GM19372 (cell line): ENCODE measurements at regions not wholly inside any gene's neighbourhood (a gene's known extent, or its start where the extent isn't known, plus 50 kb on each side); places are given as distances from the start of the nearest gene placed in this dataset.

Experiments
- ATAC-seq: cut with Tn5 transposase; IDR thresholded peaks from one replicate; pipeline ENCODE4 v1.9.1; 2021; ENCODE audit warnings: mild to moderate bottlenecking, low read depth, moderate library complexity; ENCODE audit not compliant: unreplicated experiment

DNA sequence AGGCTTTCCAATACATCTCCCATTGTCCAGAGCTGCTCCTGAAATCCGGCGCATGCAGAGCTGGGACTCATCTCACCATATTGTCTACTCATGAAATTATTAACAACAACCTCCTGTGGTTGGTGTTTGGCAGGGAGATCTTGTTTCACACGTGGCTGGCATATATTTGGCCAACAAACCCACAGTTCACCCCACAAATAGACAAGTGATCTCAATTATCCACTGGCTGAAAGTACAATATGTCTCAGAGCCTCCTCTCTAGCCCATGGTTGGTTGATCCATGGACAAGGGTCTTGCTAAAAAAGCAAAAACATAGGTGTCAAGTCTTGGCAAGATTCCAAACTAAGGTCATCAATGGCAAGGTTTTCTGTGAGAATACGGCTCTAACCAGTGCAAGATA, 386.9 kb downstream of the ETS1 start:
- ATAC-seq, result no peak

DNA sequence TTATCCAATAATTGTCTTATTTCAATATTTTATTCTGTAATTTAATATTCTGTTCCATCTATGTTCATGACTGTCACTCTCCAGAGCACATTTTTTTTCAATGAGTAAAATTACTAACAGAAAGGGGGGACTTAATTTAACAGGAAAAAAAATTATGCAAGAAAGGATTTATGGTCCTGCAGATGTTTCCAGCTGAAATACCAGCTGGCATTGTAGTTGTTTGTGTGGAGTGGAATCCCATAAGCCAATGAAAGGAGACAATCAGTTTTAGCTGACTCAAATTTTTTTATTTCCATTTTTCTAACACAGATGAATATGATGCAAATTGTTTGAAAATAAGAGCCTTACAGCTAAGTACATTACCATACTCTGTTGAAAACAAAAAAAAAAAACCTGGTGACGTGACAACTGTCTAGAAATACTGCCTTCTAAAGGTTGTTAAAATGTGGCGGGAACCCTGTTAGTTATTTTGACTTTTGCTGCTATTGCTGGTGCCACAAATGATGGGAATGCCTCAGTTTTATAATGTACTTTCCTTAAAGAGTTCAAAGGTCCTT, 389.1 kb downstream of the ETS1 start:
- no peak for ATAC-seq

DNA sequence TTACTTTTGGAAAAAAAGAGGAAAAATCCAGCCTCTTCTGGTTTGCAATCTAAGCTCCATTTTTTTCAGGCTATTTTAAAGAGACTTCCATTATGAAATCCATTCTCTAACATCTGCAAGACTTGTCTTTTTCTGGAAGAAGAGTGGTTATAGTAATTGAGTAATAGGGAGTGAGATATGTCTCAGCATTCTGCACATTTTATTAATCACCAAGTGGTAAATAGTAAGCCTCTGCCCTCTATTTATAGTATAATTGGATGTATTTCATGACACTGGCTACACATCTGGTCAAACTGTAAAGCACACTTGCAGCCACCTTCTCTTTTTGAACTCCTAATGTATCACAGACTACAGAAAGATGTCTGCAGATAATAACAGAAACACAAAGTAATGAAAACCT, 391.1 kb downstream of the ETS1 start:
- no peak for ATAC-seq

DNA sequence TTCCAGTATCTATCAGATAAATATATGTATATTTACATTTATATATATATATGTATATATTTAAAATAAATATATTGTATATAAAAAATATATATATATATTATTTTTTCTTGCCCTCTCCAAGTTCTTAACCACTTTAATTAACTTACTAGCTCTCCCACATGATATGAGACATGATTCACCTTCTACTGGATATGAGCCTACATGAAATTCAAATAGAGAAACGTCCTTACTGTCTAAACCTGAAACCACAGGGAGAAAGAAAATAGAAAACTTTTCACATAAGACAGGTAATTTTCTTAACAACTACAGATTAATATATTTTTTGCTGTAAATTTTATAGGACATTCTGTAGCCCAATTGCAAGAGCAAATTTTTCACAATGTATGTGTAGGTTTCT, 391.6 kb downstream of the ETS1 start:
- no peak for ATAC-seq

DNA sequence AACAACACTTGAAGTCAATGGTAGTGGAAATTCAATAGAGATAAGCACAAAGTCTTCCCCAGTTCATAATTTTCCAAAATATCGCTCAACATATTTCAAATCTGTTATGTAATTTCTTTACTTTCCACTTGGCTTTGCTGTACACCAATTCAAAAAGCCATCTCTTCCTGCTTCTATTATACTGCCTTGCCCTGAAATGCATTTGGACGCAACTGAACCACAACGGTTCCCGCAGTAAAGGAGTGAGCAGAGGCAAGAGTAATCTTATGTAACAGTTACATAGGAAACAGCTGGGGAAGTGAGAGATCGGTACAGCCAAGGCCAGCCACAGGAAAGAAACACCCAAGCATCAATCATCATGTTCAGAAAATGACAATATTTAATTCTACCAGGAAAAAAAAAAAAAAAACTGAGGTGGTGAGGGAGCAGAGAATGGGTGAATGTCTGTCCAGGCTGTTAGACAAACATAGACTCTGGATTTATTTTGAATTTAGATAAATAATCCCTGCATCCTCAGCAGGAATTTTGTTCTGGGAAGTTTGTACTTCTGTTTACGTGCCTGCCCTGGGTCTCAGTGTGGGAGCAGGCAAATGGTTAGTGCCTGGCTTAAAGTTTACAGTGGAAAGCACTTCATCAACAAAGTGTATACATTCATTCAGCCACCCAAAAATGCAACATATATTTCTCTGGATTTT, 392.2 kb downstream of the ETS1 start:
- ATAC-seq, result no peak

DNA sequence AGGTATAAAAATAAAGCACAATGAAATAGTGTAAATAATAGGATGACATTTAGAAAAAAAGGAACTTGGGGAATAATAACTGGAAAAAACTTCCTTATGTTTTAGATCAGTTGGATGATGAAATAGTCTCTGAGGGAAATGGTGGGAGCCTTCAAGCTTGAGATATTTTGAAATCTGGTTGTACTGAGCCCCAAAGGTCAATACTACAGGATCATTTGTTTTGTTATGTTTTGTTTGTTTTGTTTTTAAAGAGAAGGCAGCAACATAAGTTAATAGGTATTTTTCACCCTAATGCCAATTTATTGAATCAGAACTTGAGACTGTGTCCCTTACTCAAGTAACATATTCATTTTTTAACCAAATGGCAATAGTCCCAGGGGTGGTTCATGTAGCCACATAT, 393.1 kb downstream of the ETS1 start:
- no peak for ATAC-seq

DNA sequence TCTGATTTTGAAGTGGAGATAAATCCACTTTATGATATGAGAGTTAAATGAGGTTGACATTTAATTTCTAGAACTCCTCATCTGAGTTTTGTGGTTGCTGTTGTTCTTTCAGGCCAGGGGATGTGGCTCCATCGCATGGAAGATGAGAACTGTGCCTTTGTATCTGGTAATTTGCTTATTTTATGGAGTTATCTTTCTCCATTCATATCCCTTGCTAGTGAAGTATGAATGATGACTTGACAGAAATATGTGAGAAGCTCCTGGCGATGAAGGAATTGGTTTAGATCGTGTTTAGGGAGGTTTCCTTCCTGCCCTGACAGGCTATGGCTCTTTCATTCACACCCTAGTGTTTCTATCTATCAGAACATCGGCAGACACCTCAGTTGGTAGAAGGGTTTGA, 393.7 kb downstream of the ETS1 start:
- ATAC-seq, result no peak

DNA sequence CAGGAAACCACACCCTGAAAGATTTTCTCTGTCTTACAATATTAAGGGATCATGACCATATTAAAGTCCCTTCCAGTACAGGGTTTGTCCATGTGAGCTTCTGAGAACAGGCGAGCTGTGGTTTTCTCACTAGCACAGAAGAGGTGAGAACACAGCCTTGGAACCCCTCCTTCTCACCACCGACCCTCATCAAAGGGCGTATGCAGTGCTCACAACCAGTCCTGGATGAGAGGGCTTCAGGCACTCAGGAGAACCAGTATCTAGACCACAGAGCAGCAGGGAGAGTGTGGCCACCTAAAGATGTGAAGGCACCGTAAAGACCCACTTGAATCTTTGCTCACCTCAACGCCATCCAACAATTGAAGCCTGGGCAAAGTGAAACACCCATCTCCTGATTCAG, 397.0 kb downstream of the ETS1 start:
- ATAC-seq, result no peak

DNA sequence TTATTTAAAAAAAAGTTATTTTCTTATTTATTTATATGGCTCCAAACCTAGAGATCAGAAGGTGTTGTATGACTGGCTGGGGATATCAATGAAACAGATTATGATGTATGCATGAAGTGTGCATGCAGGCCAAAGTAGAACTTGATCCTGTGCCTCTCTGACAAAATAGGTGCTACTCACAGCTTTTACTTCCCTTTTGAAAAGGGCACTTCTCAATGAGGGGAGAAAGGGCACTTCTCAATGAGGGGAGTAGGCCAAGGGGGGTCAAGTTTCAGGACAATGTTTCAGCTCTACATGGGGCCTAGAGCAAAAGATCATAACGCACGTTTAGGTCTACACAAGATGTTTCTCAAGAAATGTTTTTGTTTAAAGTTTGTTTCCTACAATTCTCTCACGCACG, 397.5 kb downstream of the ETS1 start:
- no peak for ATAC-seq

DNA sequence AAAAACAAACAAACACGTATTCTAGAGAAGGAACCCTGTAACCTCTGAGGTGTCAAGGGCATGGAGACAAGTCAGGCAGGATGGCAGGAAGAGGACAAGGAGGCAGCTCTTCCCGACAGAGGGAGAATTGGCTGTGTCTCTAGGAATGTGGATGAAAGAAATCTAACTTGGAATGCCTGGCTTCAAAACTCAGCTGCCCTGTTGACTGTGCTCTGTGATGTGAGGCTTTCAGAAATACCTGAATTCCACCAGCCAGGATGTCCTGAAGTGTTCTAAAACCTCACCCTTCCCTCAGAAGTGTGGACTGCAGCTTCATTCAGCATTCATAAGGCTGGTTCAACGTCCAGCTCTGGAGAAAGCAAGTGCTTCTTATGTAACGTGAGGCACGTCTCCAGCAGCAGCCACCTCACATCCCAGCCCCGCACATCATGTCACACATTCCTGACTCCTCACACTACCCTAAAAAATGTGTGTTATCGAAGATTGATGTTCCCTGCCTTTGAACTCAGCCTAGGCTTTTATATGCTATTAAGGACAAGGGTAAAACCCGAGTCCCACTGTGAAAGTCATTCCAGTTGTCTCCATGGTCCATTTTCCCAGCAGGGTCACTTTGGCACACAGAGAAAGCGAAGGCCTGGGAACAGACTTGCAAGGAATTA, 398.9 kb downstream of the ETS1 start:
- no peak for ATAC-seq

DNA sequence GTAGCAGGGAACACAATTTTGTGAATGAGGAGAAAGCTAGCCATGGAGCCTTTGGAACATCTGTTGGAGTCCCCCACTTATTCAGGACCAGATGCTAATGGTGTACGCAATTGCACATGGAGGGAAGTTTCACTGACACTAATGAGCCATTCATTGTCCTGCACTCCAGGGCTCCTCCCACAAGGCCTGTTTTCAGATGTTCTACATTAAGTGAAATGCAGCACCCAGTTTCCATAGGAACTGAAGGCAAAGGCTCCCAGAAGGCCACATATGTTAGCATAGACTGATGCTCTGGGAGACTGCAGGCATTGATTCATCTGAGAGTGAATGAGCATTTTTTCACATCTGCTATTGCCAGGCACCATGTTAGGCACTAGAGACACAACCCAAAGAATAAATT, 399.5 kb downstream of the ETS1 start:
- no peak for ATAC-seq

DNA sequence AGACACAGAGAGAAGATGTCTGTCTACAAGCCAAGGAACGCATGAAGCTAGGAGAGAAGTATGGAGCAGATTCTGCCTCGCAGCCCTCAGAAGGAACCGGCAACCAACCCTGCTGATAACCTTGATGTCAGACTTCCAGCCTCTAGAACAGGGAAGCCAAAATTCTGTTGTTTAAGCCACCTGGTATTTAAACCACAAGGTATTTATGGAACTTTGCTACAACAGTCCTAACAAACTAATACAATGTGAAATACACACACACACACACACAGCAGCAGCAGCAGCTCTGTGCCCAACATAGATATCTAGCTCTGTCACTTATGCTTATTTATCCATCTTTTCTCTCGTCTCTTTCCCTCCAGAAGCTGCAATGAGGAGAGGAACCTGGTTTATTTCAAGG, 400.0 kb downstream of the ETS1 start:
- ATAC-seq, result no peak

DNA sequence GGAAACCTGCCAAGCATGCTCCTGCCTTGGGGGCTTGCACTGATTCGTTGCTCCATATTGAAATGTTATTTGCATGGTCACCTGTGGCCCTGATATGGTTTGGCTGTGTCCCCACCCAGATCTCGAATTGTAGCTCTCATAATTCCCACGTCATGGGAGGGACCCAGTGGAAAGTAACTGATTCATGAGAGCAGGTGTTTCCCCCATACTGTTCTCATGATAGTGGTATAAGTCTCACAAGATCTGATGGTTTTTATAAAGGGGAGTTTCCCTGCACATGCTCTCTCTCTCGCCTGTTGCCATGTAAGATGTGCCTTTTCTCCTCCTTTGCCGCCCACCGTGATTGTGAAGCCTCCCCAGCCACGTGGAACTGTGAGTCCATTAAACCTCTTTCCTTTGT, 402.4 kb downstream of the ETS1 start:
- ATAC-seq, result no peak

DNA sequence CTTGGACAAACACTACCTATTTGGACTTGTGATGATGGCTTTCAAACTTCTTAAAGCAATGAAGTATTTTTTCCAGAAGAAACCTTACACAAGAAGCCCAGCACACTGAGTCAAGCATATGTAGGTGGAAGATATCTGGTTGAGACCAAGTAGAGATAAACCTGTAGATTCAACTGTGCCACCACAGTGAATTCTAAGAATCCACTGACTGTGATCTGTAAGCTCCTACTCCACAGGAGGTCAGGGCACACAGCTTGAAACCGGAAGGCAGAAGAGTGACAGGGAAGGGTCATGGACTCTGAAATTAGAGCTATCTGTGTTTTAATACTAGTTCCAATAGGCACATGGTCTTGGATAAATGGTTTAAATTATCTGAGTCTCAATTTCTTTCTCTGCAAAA, 404.5 kb downstream of the ETS1 start:
- ATAC-seq, result no peak

DNA sequence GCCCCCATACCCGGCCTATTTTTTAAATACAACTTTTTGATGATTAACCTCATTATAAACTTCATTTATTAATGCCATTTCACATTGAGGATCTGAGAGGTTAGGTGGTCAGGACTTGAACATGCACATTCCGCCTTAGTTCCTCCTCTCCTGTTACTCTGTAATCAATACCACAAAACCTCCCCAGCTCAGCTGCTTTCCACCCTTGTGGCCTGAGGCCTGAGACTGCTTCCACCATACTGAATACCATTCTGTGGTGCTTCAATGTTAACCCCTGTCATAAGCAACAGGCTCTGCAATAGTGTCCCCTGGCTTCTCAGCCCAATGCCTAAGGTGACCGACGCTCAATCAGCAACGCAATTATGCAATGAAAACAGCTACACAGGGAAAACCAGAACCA, 405.4 kb downstream of the ETS1 start:
- ATAC-seq, result no peak

DNA sequence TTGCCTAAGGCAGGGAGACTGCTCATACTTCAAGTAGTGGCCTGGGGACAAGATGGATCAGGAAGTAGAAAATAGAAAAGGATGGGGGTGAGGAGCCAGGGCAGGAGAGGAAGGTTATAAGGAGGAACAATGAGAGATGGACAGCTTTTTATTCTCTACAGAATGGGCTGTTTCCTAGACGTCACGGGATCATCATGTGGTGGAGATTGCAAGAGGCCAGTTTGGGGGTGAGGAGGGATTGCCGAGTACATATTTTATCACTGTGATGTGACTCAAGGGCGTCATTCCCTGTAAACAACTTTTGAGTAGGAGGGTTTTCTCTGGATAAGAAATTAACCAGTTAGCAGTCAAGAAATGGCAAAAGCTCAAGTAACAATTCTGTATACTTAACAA, 406.3 kb downstream of the ETS1 start:
- ATAC-seq, result no peak

DNA sequence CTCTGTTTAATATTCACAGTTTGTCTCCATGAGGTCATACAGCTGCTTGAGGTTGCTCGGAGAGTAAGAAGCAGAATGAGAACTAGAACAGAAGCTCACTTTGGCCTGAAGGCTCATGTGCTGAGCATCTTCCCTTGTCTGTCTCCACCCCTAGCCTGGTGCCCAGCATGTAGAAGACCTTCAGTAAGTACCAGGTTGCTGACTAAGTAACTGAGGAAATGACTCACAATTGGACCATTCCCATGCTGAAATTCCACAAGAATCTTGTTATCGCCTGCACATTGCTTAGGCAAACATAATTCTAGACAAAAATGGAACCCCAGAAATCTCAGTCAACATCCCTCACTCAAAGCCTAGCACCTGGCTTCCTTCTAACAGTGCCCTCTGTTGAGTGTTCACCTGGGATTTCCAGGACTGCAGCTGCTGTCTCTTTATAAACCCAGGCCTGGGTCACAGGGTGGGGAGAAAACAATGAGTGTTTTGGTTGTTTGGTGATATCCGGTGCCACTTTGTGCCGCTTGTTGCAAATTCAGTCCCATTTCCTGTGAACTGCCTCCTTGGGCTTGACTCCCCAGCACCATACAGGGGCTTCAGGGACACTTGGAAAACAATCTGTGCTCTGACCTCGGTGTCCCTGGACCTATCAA, 406.8 kb downstream of the ETS1 start:
- no peak for ATAC-seq

DNA sequence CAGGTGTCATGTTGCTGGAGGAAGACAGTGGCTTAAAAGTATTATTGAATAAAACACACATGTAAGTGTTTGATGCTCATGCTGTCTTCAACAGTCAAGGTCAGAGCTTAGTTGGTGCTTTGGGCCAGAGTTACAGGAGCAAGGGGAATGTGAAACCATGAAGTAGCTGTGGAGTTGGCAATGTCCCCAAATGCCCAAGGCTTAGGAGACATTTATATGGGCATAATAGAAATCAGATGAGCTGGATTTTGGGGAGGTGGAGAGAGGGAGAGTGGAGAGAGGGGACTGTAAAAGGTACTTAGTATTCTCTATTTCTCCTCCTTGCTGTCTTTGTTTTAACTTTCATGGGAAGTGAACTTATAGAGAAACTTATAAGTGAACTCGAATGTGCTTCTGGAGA, 407.8 kb downstream of the ETS1 start:
- ATAC-seq, result no peak

DNA sequence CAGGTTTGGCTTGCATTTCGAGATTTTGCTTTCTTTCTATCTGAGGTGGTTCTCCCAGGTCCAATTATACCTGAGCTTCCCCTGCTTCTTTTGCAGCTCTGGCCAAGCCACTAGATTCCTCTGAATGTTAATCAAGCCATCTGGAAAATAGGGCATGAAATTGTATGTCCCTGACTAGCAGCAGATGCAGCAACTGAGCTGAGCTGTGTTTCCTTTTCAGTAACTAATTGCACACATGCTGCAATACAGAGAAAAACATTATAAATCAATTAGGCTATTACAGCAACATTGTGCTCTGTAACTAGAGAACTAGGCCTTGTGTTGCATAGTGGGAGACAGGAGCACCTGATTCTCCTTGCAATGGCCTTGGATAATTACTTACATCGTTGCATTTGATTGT, 408.3 kb downstream of the ETS1 start:
- ATAC-seq, result no peak

DNA sequence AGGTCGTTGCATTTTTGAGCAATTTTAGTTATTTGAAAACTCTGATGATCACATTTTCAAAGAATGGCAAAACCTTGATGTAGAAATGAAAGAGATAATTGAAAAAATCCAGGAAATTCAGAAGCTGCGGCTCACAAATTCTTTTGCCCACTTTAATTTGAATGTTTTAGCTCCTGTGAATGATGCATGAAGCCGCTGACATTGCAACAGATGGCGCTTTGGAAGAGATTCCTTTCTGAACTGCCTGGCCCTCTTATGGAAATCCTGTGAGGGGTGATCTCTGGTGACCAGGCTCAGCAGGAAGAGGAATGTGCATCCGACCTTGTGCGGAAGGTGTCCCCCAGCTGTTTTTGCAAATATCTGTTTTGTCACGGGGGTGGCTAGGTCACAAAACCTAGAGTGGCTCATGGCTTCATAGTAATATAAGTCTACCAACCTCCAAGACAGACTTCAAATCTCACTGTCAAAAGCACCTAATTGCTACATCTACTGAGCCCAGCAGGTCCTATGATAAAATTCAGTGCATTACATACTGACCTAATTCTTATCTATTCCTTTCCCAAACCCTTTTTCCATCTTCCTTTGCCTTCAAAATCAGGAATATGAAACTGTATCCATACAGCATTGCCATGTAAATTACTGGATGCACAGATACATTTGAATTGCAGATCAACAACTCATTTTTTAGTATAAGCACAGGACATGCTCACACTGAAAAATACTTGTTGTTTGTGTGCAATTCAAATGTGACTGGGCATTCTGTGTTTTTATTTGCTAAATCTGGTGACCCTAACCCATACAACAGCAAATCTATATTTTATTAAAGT, 412.7 kb downstream of the ETS1 start:
- no peak for ATAC-seq
